SHP77 (cell line): ENCODE measurements at regions not wholly inside any gene's neighbourhood (a gene's known extent, or its start where the extent isn't known, plus 50 kb on each side); places are given as distances from the start of the nearest gene placed in this dataset.
A peak's percentile ranks its signal among the peaks of the same experiment; 100 is the strongest.
"Not testable (repeated sequence)": the region's sequence is repeated elsewhere in the genome, so short reads cannot be mapped to it uniquely, and the experiment has no call there.

Experiments
- DNase-seq, 2 experiments: peaks; one replicate each; lab custom pipeline; 2025; lab: John Stamatoyannopoulos, UW

GRCh38 chr2:181737302-181737701 is 57.0 kb upstream of the NEUROD1 start:
- DNase-seq = not testable (repeated sequence)

GRCh38 chr2:181738074-181738473 is 57.8 kb upstream of the NEUROD1 start:
- no peak for DNase-seq

- no peak for DNase-seq
Measured at GRCh38 chr2:181738563-181738962, 58.2 kb upstream of the NEUROD1 start.

GRCh38 chr2:181741756-181742155 is 61.4 kb upstream of the NEUROD1 start:
- no peak for DNase-seq

GRCh38 chr2:181742361-181742760 is 62.0 kb upstream of the NEUROD1 start:
- no peak for DNase-seq

- DNase-seq = peak in 1 of 2 experiments; percentile 32
Measured at GRCh38 chr2:181742922-181743722, 62.8 kb upstream of the NEUROD1 start.

- no peak for DNase-seq
Measured at GRCh38 chr2:181743723-181744031, 63.4 kb upstream of the NEUROD1 start.

- no peak for DNase-seq
Measured at GRCh38 chr2:181745796-181746540, 65.7 kb upstream of the NEUROD1 start.

- DNase-seq = no peak
Measured at GRCh38 chr2:181746844-181747243, 66.5 kb upstream of the NEUROD1 start.

- DNase-seq = no peak
Measured at GRCh38 chr2:181750305-181750704, 70.0 kb upstream of the NEUROD1 start.

- no peak for DNase-seq
Measured at GRCh38 chr2:181751266-181752030, 71.1 kb upstream of the NEUROD1 start.

- DNase-seq = no peak
Measured at GRCh38 chr2:181752301-181752700, 72.0 kb upstream of the NEUROD1 start.

GRCh38 chr2:181753686-181754085 is 73.4 kb upstream of the NEUROD1 start:
- no peak for DNase-seq

- no peak for DNase-seq
Measured at GRCh38 chr2:181754105-181754504, 73.8 kb upstream of the NEUROD1 start.

- DNase-seq = no peak
Measured at GRCh38 chr2:181755181-181755580, 74.9 kb upstream of the NEUROD1 start.

GRCh38 chr2:181760521-181760920 is 80.2 kb upstream of the NEUROD1 start:
- no peak for DNase-seq

GRCh38 chr2:181761175-181761574 is 80.9 kb upstream of the NEUROD1 start:
- DNase-seq = no peak

- DNase-seq = no peak
Measured at GRCh38 chr2:181762000-181762399, 81.7 kb upstream of the NEUROD1 start.

GRCh38 chr2:181762848-181763247 is 82.5 kb upstream of the NEUROD1 start:
- no peak for DNase-seq

- no peak for DNase-seq
Measured at GRCh38 chr2:181763423-181763822, 83.1 kb upstream of the NEUROD1 start.

- no peak for DNase-seq
Measured at GRCh38 chr2:181764095-181764963, 84.0 kb upstream of the NEUROD1 start.

- DNase-seq = no peak
Measured at GRCh38 chr2:181766129-181766528, 85.8 kb upstream of the NEUROD1 start.
